ENCODE measurements at regions not wholly inside any gene's neighbourhood (a gene's known extent, or its start where the extent isn't known, plus 50 kb on each side); places are given as distances from the start of the nearest gene placed in this dataset.
"Not testable (repeated sequence)": the region's sequence is repeated elsewhere in the genome, so short reads cannot be mapped to it uniquely, and the experiment has no call there.

DNA sequence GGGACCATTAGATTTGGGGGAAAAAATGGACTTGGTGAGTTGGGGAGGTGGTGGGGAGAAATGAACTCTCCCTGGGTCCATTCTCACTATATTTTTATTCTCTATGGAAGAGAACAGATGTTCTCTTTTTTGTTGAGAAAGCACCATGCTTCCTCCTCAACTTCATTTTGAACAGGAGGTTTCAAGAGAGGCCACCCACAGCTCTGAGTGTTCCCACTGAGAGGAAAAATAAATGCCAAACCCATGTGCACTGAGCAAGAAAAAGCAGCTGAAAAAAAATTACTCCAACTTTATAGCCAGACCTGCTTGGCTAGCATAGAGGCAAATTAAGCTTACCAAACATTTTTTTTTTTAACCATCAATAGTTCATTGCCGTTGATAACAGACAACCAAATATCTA is 883.6 kb downstream of the KCNJ2 start:
- DNase-seq: no peak

- DNase-seq: no peak
Observed at GRCh38 chr17:71055128-71055527, 885.8 kb downstream of the KCNJ2 start.

GRCh38 chr17:71057448-71057847 is 888.1 kb downstream of the KCNJ2 start:
- no peak for DNase-seq

- DNase-seq: no peak
Observed at GRCh38 chr17:71057938-71058337, 888.6 kb downstream of the KCNJ2 start.

DNA sequence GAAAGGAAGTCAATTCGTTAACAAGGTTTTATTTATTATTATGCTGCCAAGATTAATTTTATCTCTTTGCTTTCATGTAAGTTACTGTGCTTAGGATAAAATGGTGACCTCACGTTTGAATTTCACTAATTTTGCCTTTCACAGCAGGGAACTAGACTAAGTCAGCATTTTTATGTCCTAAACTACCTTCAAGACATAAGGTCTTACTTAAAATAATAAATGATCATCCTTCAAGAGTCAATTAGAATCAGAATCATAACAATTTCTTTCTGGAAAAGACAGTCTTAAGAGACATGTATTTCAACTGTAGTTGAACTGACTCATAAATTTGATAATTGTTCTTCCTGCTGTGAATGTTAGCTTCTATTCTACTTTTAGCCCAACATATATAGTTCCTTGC is 893.8 kb downstream of the KCNJ2 start:
- no peak for DNase-seq

DNA sequence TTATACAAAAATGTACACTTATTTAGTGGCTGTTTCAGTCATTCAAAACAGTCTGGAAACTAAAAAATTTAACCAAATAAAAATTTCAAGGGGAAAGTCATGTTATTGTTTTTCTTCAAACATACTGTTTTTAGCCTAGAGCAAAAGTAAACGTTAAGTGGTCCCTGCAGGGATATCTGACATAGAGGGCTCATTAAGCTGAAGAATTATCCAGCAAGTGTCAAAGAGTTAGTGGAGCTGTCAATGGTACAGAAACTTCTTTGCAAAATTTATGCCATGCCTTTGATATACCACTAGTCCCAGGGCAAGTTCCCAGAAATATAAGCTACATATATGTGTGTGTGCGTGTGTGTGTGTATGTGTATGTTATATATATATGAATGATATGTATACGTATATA is 894.2 kb downstream of the KCNJ2 start:
- no peak for DNase-seq

DNA sequence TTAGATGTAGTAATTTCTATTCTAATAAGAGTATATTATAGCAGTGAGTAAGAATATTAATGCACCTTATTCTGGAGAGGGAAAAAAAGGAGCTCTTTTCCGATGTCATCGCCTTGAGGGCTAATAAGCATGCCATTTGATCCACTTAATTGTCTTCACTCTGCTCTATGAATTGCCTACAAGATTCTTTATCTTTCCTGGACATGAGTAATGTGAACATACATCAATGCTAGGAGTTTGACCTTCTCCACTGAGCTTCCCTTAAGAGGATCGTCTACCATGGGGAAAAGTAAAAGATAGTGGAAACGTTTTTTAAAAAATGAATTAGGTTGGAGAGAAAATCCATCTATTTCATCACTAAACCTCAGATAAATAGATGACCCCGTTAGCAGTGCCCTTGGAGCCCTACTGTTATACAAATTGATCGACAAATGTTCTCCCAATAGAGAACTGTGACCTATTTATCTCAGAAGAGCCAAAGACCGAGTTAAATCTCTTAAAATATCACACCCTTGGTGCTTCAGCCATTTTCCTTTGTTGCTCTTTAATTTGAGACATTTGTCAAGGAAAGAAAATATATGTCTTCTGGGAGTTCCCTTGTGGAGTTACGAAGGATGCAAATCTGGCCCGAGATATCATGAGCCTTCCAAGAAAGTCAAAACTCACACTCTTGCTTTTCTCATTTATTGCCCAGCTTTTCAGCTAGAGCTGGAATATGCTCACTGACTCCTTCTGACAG is 898.5 kb downstream of the KCNJ2 start:
- DNase-seq: no peak

DNA sequence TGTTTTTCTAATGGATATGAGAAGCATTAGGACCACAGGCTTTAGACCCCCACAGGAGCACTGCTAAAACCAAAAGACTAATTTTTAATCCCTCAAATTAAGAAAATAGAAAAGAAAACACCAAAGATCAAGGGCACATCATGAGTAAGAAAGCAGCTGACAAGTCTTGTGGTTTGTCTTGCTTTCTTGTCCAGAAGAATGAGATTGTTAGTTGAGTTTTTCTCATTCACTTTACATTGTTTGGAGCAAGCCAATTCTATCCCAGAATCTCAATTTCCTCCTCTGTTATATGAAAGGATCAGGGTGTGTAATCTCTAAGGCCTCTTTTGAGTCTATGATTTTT is 899.0 kb downstream of the KCNJ2 start:
- no peak for DNase-seq

DNA sequence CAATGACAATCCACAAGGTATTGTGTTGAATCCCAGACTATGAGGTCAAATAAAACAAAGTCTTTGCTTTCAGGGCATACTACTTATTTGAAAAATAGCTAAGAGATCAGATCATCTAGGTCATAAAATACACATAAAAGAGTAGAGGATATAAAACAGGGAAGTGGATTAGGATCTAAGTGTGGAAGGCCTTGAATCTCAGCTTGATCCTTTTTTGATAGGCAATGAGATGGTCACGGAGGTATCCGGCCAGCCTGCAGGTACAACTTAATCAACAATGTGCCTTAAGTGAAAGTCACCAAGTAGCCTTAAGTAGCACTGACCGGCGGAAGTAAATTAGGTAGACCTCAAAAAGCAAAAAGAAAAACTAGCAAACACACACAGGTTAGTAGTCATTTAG is 901.7 kb downstream of the KCNJ2 start:
- DNase-seq: no peak

DNA sequence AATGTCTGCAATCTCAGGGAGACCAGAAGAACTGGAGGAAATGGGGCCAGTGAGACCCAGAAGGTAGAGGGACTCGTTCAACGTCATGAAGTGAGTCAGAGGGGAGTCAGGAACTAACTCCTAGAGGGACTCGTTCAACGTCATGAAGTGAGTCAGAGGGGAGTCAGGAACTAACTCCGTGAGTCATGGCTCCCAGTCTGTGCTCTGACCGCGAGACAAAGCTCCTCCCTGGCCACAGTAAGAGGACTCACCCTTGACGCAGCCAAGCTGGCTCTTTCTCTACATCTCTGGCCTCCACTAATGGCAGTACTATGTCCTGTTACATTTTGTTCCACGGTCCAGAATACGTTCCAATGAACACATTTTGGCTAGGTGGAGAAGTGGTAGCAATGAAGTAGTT is 902.5 kb downstream of the KCNJ2 start:
- DNase-seq: no peak

DNA sequence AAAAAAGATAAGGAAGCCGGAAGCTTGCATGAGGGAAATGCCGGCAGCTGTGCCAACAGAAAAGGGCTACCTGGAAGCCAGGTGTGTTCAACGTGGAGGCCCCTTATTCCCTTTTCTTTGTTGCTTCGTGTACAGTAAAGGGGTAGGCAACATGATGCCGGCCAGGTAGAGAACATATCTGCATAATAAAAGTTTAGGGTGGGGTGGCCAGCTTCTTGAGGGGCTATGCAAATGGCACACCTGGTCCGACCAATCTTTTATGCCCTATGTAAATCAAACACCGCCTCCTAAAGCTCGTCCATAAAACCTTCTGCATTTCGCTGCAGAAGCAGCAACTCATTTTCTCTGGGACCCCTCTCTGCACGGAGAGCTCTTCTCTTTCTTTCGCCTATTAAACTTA is 911.6 kb downstream of the KCNJ2 start:
- DNase-seq: no peak

DNA sequence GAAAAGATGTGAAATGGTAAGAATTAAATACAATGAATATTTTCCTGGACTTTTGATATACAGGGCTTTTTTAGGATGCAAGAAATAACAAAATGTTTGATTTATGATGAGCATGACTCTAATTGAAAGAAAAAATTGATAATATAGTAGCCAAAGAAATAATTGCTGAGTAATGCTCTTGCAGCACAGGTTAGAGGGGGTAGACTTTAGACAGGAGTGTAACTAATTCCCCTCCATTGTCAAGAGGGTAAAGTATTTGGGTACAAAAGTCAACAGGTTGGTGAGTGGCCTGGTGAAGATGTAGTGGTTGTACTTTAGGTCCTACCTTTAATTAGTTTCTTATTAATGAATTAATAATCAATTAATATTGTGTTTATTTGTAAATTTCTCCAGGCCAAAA is 912.3 kb downstream of the KCNJ2 start:
- no peak for DNase-seq

DNA sequence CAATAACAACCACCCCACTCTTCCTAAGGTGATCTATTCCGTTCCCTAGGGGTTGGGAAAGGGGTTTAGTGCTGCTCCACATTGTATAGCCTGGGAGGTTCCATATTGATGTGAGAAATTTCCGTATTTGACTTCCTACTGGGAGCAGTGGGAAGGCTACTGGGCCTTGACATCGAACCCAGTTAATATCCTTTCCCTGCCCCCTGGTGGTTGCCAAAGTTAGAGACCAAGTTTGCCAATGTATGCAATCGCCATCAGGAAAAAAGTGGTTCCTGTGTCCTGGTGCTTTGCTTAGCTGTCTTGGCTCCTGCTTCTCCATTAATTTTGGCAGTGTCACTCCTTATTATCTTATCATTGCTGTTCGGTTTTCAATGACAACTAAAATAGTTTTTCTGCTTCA is 914.9 kb downstream of the KCNJ2 start:
- peak; percentile 53 for DNase-seq

- DNase-seq: no peak
Observed at GRCh38 chr17:71084838-71085237, 915.5 kb downstream of the KCNJ2 start.

GRCh38 chr17:71085238-71086033 is 916.1 kb downstream of the KCNJ2 start:
- DNase-seq: peak; percentile 41

GRCh38 chr17:71089431-71089830 is 920.1 kb downstream of the KCNJ2 start:
- DNase-seq: no peak

GRCh38 chr17:71098071-71098470 is 928.7 kb downstream of the KCNJ2 start:
- DNase-seq: no peak

DNA sequence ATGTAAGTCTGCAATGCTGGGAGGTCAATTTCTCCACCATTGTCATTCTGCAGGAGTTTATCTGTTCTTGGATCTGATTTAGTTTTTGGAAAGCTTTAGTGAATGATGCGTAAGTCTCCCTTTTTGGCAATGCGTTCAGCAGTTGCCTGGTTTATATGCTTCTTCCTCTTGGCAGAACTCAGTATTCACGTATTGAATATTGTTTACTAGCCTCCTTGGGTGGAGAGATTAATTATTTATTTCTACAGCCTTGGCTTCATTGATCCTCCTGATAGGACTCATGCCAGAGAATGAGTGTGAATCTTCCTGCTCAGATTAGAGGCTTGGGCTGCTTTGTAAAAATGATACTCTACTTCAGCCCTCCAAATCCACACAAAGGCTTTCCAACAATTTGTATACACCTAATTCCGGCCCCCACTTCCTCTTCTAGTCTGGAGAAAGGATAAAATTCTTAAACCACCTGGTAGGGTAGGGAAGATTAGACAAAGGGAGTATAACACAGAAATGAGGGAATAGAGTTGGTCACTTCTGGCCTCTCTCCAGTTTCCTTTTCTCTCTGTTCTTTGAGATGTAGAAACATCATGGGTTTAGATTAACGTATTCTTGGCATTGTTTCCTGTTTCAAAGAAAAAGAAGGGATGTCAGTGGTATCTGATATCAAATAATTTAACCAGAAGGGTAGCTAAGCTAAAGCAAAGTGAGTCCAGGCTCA is 929.8 kb downstream of the KCNJ2 start:
- no peak for DNase-seq

GRCh38 chr17:71102777-71103176 is 933.4 kb downstream of the KCNJ2 start:
- no peak for DNase-seq

- DNase-seq: no peak
Observed at GRCh38 chr17:71104225-71104624, 934.9 kb downstream of the KCNJ2 start.

GRCh38 chr17:71106056-71106455 is 936.7 kb downstream of the KCNJ2 start:
- DNase-seq: not testable (repeated sequence)

- DNase-seq: no peak
Observed at GRCh38 chr17:71107136-71107535, 937.8 kb downstream of the KCNJ2 start.

DNA sequence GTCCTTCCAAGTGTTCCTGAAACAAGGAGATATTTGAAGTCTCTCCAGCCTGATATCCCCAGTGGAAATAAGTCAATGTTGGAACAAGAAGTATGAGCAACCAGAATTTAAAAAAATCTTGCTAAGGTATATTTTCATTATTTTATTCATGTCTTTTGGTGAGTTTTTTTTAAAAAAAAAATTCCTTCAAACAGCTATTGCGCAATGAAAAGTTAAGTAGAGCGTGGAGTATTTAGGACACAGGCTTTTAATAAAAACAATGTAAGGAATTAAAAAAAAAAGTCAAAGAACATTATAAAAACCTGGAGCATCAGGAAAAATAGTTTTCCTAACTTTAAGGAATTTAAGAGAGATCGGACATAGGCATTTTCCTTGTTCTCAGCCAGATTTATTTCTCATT is 940.4 kb downstream of the KCNJ2 start:
- no peak for DNase-seq

GRCh38 chr17:71110326-71110725 is 941.0 kb downstream of the KCNJ2 start:
- DNase-seq: no peak

All from hematopoietic multipotent progenitor cell treated with erythropoietin and hydrocortisone succinate and interleukin-3 and kit ligand, for 6 days (in vitro differentiated cells).